GM18502 (cell line): ENCODE measurements at regions not wholly inside any gene's neighbourhood (a gene's known extent, or its start where the extent isn't known, plus 50 kb on each side); places are given as distances from the start of the nearest gene placed in this dataset.
A peak's percentile ranks its signal among the peaks of the same experiment; 100 is the strongest.
"Not testable (repeated sequence)": the region's sequence is repeated elsewhere in the genome, so short reads cannot be mapped to it uniquely, and the experiment has no call there.

Source experiments
- ATAC-seq: cut with Tn5 transposase; IDR thresholded peaks from one replicate; pipeline ENCODE4 v1.9.1; 2021; ENCODE audit warnings: mild to moderate bottlenecking; ENCODE audit not compliant: unreplicated experiment, poor library complexity

- no peak for ATAC-seq
Observed at GRCh38 chr2:58377181-58377580, 136.1 kb upstream of the FANCL start.

GRCh38 chr2:58376592-58376991, 135.5 kb upstream of the FANCL start:
- peak; percentile 65 for ATAC-seq

DNA sequence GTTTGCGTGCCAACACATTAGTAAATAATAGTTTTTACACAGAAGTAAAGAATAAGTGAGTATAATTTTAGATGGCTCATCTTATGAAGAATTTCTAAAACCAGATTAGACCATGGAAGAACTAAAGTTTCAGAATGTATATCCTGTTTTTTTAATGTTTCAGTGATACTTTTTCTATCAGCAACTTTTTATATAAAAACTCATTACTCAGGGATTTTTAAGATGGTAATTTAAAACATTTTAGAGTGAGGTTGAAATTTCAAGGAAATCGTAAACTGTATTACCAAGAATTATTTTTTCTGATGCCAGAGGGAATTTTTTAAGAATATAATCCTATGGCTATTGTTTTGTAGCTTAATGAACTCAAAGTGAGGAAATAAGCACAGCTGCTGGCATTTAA, 128.5 kb upstream of the FANCL start:
- ATAC-seq: no peak

DNA sequence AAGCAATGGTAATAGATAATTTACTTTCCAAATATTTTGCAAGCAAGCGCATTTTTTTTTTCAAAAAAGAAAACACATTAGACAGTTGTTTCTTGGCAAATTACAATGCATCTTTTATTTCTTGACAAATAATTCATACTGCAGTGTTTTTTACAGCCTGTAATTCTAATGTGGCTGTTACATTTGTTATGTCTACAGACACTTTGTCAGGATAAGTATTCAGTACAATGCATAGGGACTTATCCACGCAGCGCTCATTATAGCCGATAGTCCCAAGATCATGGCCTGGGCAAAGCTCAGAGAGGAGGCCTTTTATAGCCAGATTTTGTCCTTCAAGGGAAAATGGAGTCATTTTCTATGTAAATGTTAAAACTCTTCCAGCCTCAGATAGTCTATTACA, 123.0 kb upstream of the FANCL start:
- no peak for ATAC-seq

GRCh38 chr2:58358026-58358425, 116.9 kb upstream of the FANCL start:
- no peak for ATAC-seq

GRCh38 chr2:58357521-58357920, 116.4 kb upstream of the FANCL start:
- ATAC-seq: no peak

DNA sequence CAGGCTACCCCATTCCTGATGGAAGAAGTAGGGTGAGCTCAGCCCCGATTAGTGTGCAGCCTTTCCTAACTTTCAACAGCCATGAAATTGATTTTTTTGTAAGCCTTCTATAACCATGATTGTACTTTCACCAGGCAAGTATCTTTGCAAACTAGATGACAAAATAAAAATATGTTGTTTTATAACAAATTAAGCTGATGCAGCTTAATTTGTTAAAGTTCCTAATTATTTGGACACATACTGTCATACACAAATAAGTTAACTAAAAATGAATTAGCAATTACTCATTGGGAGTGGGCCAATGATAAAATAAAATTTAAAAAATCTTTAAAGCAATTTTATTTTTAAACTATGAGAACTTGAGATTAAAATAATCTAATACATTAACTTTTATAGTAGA, 113.1 kb upstream of the FANCL start:
- ATAC-seq: no peak

GRCh38 chr2:58350484-58350883, 109.4 kb upstream of the FANCL start:
- ATAC-seq: peak; percentile 82

DNA sequence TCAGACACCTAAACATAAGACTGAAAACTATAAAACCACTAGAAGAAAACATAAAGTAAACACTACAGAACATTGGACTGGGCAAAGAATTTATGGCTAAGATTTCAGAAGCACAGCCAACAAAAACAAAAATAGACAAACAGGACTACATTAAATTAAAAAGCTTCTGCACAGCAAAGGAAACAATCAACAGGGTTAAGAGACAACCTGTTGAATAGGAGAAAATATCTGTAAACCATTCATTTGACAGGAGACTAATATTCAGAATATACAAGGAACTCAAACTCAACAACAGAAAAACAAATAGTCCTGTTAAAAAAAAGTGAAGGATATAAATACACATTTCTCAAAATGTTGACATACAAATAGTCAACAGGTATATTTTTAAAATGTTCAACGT, 106.7 kb upstream of the FANCL start:
- ATAC-seq: no peak

GRCh38 chr2:58341047-58341446, 99.9 kb upstream of the FANCL start:
- no peak for ATAC-seq

DNA sequence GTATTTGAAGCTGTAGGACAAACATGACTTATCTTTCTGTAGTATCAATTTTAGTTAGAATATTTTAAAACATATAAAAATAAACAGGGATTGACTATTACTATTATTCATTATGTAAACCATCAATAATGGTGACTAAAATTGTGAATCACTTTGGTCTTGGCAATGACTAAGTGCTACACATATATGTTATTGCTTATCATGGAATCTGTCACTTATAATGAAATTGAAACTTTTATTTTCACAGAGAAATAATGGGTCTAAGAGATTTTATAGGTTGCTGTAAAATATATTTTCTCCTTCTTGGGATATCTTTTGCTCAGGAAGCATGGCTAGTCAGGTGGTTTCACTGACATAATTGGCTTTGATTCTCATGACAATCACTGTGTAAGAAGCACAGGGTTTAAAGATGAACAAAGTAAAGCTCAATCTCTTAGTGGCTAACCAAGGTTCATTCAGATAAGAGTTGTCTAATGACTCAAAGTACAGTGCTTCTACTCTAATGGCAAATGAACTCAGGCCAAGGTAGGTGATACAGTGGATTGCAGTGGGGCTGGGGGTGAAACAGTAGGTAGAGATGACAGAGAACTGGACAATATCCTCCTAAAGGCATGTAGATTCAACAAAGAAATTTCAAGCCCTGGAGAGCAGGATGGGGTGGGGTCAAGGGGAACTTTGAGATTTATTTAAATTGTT, 98.6 kb upstream of the FANCL start:
- no peak for ATAC-seq

- no peak for ATAC-seq
Observed at GRCh38 chr2:58336416-58336815, 95.3 kb upstream of the FANCL start.

DNA sequence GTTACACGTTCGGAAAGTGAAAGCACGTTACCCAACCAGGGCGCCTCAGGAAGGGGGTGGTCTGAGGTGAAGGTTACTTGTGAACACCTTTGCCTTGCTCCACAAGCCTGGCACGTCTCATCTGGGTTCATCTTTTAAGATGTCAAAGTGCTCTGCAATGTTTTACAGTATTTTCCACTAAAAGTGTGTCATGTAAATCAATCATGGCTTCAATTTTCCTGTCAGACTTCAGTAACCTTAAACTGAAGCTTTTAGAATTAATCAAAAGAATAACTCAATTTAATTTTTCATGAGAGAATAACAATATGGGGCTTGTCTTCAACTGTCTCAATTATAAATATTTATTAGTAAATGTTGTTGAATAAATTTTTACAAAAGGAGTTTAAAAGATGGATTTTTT, 93.3 kb upstream of the FANCL start:
- no peak for ATAC-seq

GRCh38 chr2:58325296-58325895, 84.3 kb upstream of the FANCL start:
- ATAC-seq: not testable (repeated sequence)

DNA sequence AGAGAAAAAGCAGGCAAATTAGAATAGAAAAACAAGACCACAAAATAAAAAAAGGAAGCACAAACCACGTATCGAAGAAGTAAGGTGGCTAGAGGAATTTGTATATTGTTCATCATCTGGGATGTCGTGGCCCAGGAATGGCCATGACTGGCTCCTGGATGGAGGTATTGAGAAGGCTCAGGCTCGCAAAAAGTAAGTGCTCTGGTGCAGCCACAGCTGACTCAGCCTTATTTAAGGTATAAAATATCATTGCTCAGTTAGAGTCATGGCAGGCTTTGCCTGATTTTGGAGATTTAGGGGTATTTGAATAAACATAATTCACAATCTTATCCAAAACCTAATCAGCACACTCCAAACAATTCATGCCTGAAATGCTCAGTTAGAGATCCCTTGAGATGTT, 78.4 kb upstream of the FANCL start:
- no peak for ATAC-seq

- not testable (repeated sequence) for ATAC-seq
Observed at GRCh38 chr2:58318949-58319348, 77.8 kb upstream of the FANCL start.

GRCh38 chr2:58313926-58314325, 72.8 kb upstream of the FANCL start:
- ATAC-seq: no peak

- ATAC-seq: no peak
Observed at GRCh38 chr2:58308435-58308834, 67.3 kb upstream of the FANCL start.

- ATAC-seq: no peak
Observed at GRCh38 chr2:58304843-58305242, 63.7 kb upstream of the FANCL start.

DNA sequence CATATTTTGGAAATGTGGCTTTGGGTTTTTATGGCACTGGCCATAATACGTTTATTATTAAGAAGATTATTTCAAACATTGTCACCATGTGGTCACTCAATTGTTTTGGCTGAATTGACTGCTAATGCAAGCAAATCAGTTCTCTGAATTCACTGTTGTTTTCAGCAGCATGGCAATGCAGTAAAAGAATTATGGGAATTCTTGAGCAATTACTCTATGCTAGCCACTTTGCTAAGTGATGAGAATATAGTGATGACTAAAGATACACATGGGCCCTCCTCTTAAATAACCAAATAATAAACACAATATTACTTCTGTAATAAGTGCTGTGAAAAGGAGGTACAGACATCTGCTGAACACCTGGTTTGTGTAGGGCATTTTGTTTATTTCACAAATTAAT, 58.0 kb upstream of the FANCL start:
- ATAC-seq: no peak

DNA sequence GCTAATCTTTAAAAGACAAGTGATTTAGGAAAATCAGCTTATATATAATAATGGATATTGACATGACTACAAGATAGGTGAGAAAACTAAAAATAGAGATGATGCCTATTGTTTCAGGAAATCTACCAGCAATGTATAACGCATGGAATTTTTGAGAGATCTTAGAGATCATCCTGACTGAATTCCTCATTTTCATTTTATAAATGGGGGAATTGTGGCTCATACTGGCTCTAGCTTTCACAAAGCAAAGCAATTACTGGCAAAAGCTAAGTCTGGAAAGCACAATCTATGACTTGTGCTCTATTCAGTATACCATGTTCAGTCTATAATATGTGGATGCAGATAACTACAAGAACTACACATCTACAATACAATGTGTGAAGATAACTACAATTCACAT, 51.9 kb upstream of the FANCL start:
- ATAC-seq: no peak

GRCh38 chr2:58291726-58292438, 50.8 kb upstream of the FANCL start:
- ATAC-seq: no peak
